Caco-2 (cell line): ENCODE measurements at regions not wholly inside any gene's neighbourhood (a gene's known extent, or its start where the extent isn't known, plus 50 kb on each side); places are given as distances from the start of the nearest gene placed in this dataset.

Experiments
- BruUV-seq: library from RNA; stranded (reverse); fragments of 400-500 nt; replicated peaks from 2 replicates; lab custom pipeline; 2021; lab: Mats Ljungman, UMichigan
- CTCF ChIA-PET: fragments of 300-600 bp; sonication (Branson Sonifier 250); formaldehyde crosslinking; loops from one replicate; lab custom pipeline; 2022; ENCODE audit warnings: antibody characterized with exemption; lab: Charles Lee
- POLR2A ChIA-PET: fragments of 300-600 bp; sonication (Branson Sonifier 250); formaldehyde crosslinking; loops from one replicate; lab custom pipeline; 2022; ENCODE audit warnings: antibody characterized with exemption; lab: Charles Lee
- DNase-seq, 2 experiments: peaks; one replicate each; pipeline versions ENCODE4 v3.0.0 to v3.0.0-alpha.2; 2020 to 2022
- H3K27me3 ChIP-seq: replicated peaks from 2 replicates; pipeline ENCODE4 v1.6.0; 2011; ENCODE audit warnings: low read length; ENCODE audit not compliant: control insufficient read depth, insufficient read depth
- H3K36me3 ChIP-seq: 2 replicates; pipeline ENCODE4 v1.5.1; 2011; ENCODE audit warnings: low read length; ENCODE audit not compliant: control insufficient read depth, insufficient read depth
- H3K4me1 ChIP-seq: fragments of 250-450 bp; sonication (Bioruptor Pico); 2 replicates; pipeline ENCODE4 v1.5.1; 2020; ENCODE audit warnings: mild to moderate bottlenecking
- H3K4me3 ChIP-seq: 2 replicates; pipeline ENCODE4 v1.5.1; 2011; ENCODE audit warnings: low read depth, mild to moderate bottlenecking, control low read depth, low read length
- H3K9me3 ChIP-seq: fragments of 250-450 bp; sonication (Bioruptor Pico); 2 replicates; pipeline ENCODE4 v1.5.1; 2020; ENCODE audit warnings: mild to moderate bottlenecking, moderate library complexity
- H3K27ac Mint-ChIP-seq: one replicate; pipeline ENCODE4 v1.8.0; 2022; ENCODE audit warnings: mixed read lengths; ENCODE audit not compliant: unreplicated experiment
- H3K27me3 Mint-ChIP-seq: one replicate; pipeline ENCODE4 v1.8.0; 2022; ENCODE audit warnings: mixed read lengths; ENCODE audit not compliant: insufficient read depth, unreplicated experiment
- H3K36me3 Mint-ChIP-seq: one replicate; pipeline ENCODE4 v1.8.0; 2022; ENCODE audit warnings: mild to moderate bottlenecking, mixed read lengths; ENCODE audit not compliant: insufficient read depth, unreplicated experiment
- H3K4me1 Mint-ChIP-seq: one replicate; pipeline ENCODE4 v1.8.0; 2022; ENCODE audit warnings: low read depth, mixed read lengths; ENCODE audit not compliant: unreplicated experiment
- H3K4me3 Mint-ChIP-seq: one replicate; pipeline ENCODE4 v1.8.0; 2022; ENCODE audit warnings: mild to moderate bottlenecking, moderate library complexity, mixed read lengths; ENCODE audit not compliant: unreplicated experiment
- H3K9me3 Mint-ChIP-seq: one replicate; pipeline ENCODE4 v1.8.0; 2022; ENCODE audit warnings: mixed read lengths; ENCODE audit not compliant: unreplicated experiment
- CTCF ChIP-seq, 2 experiments: fragments of 200-600 bp in 1 of 2; IDR thresholded peaks; 1 replicate in 1 of 2; 2 replicates in 1 of 2; pipeline versions ENCODE4 v1.5.1 to v1.8.0; 2011 to 2022; ENCODE audit warnings: antibody characterized with exemption in 1 of 2, control low read depth in 1 of 2, inconsistent platforms in 1 of 2, low read depth in 1 of 2, low read length in 1 of 2, mild to moderate bottlenecking in 1 of 2, moderate library complexity in 1 of 2; ENCODE audit not compliant: insufficient read depth in 1 of 2, severe bottlenecking in 1 of 2, unreplicated experiment in 1 of 2
- intact Hi-C: fragments of 100-400 bp; cut with micrococcal nuclease; formaldehyde crosslinking; loops from one replicate; pipeline ENCODE4 v1.10.0; 2022; ENCODE audit not compliant: unreplicated experiment

DNA sequence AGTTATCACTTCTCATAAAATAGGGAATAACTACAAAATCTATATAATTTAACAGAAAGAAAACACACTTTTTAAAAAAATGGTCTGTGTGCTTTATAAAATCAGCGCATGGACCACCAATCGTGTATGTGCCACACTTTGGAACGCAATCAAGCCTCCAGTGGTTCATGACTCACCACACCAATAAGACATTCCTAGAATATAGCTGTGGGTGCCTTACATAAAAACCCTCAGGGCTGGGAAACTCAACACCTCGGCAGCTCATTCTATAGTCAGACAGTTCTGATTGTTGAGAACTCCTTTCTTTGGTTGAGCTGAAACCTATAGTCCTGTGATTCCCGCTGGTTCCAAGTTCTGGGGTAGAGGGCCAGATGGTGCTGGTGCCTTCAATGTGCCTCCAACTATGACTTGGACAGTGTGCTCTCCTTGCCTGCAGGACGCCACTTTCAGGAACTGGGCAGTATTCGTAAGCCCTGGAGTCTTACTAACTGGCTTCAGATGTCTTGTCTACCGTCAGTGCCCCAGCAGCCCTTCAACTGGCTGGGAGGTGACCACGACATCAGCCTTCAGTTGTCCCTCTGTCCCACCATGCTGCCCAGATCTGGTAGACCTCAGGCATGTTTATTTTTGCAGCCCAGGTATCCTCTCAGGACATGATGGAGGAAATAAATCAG, 135.7 kb upstream of the GDF10 start:
- BruUV-seq = no TSS peak
- Mint-ChIP-seq H3K27ac (no peak overlapping the region), H3K4me1 (no peaks in the 10 kb centered on the region), H3K9me3 (peaks cover 7% of the 10 kb centered on the region), H3K36me3 (no peaks in the 10 kb centered on the region), H3K4me3 (no peak overlapping the region), H3K27me3 (peaks cover 11% of the 10 kb centered on the region)
- Histone ChIP-seq H3K4me1 (no peaks in the 10 kb centered on the region), H3K4me3 (no peak overlapping the region), H3K36me3 (no peaks in the 10 kb centered on the region), H3K27me3 (no peaks in the 10 kb centered on the region), H3K9me3 (peaks cover 4% of the 10 kb centered on the region; the same call in 1 of the 2 replicates)
- no peak for DNase-seq
- CTCF ChIA-PET = no interaction called here
- intact Hi-C loops = no loop called here
- POLR2A ChIA-PET = no interaction called here
- TF ChIP-seq CTCF (IDR thresholded peaks at IDR 0.05; ENCODE audit: insufficient read depth in 1 of 2, low read depth in 1 of 2, low read length in 1 of 2, severe bottlenecking in 1 of 2, unreplicated experiment in 1 of 2) = no peak

DNA sequence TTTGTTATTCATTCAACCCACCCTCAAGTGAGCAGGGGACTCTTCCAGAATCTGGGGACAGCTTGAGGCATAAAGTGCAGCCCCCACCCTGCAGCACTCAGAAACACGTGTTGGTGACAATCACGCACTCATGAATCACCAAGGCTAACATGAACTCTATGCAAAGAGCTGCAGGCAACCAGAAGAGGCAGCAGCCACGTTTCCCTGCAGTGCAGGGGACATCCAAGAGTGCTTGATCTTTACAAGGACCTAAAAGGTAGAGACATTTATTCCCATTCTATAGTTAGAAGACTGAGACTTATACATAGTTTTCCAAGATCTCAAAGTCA, 135.2 kb upstream of the GDF10 start:
- Mint-ChIP-seq H3K4me1 (no peaks in the 10 kb centered on the region), H3K27me3 (peaks cover 11% of the 10 kb centered on the region), H3K27ac (no peak overlapping the region), H3K4me3 (no peak overlapping the region), H3K9me3 (peaks cover 11% of the 10 kb centered on the region), H3K36me3 (no peaks in the 10 kb centered on the region)
- POLR2A ChIA-PET = no interaction called here
- no peaks in the 10 kb centered on the region for H3K36me3 ChIP-seq
- no peak for TF ChIP-seq CTCF (IDR thresholded peaks at IDR 0.05; ENCODE audit: insufficient read depth in 1 of 2, low read depth in 1 of 2, low read length in 1 of 2, severe bottlenecking in 1 of 2, unreplicated experiment in 1 of 2)
- no peak overlapping the region for H3K4me3 ChIP-seq
- H3K4me1 ChIP-seq = no peaks in the 10 kb centered on the region
- DNase-seq = no peak
- no TSS peak for BruUV-seq
- H3K27me3 ChIP-seq = no peaks in the 10 kb centered on the region
- CTCF ChIA-PET = no interaction called here
- intact Hi-C loops = no loop called here
- H3K9me3 ChIP-seq = peaks cover 4% of the 10 kb centered on the region; the same call in 1 of the 2 replicates

DNA sequence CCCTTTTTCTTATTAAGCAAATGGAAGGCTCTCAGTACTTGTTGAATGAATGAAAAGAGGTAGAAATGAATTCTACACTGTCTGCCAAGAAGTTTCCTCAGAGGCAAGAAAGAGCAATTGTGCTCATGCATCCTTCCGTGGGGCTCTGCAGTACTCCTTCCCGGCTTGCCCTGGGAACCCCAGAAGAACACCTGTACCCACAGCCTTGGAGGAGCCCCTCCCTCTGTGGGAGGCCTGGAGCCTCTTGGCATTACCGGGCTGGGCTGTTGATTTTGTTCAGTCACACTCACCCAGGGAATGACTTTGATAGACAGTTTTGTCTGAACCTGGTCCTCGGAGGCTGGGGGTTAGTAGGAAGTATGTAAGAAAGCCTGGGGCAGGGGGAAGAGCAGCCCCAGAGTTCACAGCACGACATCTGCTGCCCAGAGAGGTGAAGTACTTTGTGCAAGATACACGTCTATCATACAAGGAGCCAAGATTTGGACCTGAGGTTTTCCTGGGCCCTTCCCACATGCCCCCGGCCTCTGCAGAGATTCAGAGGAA, 134.8 kb upstream of the GDF10 start:
- H3K4me1 ChIP-seq = no peaks in the 10 kb centered on the region
- H3K4me3 ChIP-seq = no peak overlapping the region
- BruUV-seq = no TSS peak
- no peaks in the 10 kb centered on the region for H3K4me1 Mint-ChIP-seq
- no peaks in the 10 kb centered on the region for H3K36me3 Mint-ChIP-seq
- H3K9me3 ChIP-seq = peaks cover 8% of the 10 kb centered on the region
- CTCF ChIA-PET = no interaction called here
- intact Hi-C loops = no loop called here
- TF ChIP-seq CTCF (IDR thresholded peaks at IDR 0.05; ENCODE audit: insufficient read depth in 1 of 2, low read depth in 1 of 2, low read length in 1 of 2, severe bottlenecking in 1 of 2, unreplicated experiment in 1 of 2) = no peak
- peaks cover 11% of the 10 kb centered on the region for H3K9me3 Mint-ChIP-seq
- no peak overlapping the region for H3K27ac Mint-ChIP-seq
- no peak overlapping the region for H3K4me3 Mint-ChIP-seq
- peaks cover 13% of the 10 kb centered on the region for H3K27me3 Mint-ChIP-seq
- DNase-seq = no peak
- no peaks in the 10 kb centered on the region for H3K27me3 ChIP-seq
- no peaks in the 10 kb centered on the region for H3K36me3 ChIP-seq
- POLR2A ChIA-PET = no interaction called here
